Raji (cell line): ENCODE measurements at regions not wholly inside any gene's neighbourhood (a gene's known extent, or its start where the extent isn't known, plus 50 kb on each side); places are given as distances from the start of the nearest gene placed in this dataset.

Experiments used
- POLR2A ChIP-seq: IDR thresholded peaks from 2 replicates; pipeline ENCODE4 v1.6.1; 2011; ENCODE audit warnings: low read depth, low read length, control low read depth; ENCODE audit not compliant: insufficient read depth

GRCh38 chr1:187794561-187794960 lies 965.8 kb downstream of the PLA2G4A start:
- no peak for TF ChIP-seq POLR2A

GRCh38 chr1:187809549-187809948 lies 980.8 kb downstream of the PLA2G4A start:
- no peak for TF ChIP-seq POLR2A

- TF ChIP-seq POLR2A, result no peak
Measured at GRCh38 chr1:187816646-187817045, 987.9 kb downstream of the PLA2G4A start.

GRCh38 chr1:187817782-187818181 lies 989.0 kb downstream of the PLA2G4A start:
- no peak for TF ChIP-seq POLR2A

GRCh38 chr1:187819086-187819485 lies 990.3 kb downstream of the PLA2G4A start:
- no peak for TF ChIP-seq POLR2A

- no peak for TF ChIP-seq POLR2A
Measured at GRCh38 chr1:187836557-187836956, 1007.8 kb downstream of the PLA2G4A start.

GRCh38 chr1:187837787-187838186 lies 1009.0 kb downstream of the PLA2G4A start:
- no peak for TF ChIP-seq POLR2A

- TF ChIP-seq POLR2A, result no peak
Measured at GRCh38 chr1:187838335-187839293, 1009.9 kb downstream of the PLA2G4A start.

GRCh38 chr1:187839873-187840272 lies 1011.1 kb downstream of the PLA2G4A start:
- no peak for TF ChIP-seq POLR2A

GRCh38 chr1:187840557-187840956 lies 1011.8 kb downstream of the PLA2G4A start:
- TF ChIP-seq POLR2A, result no peak

GRCh38 chr1:187842406-187843165 lies 1013.8 kb downstream of the PLA2G4A start:
- no peak for TF ChIP-seq POLR2A

GRCh38 chr1:187844313-187844712 lies 1015.6 kb downstream of the PLA2G4A start:
- no peak for TF ChIP-seq POLR2A

GRCh38 chr1:187847531-187847930 lies 1018.8 kb downstream of the PLA2G4A start:
- TF ChIP-seq POLR2A, result no peak

- TF ChIP-seq POLR2A, result no peak
Measured at GRCh38 chr1:187848321-187848720, 1019.6 kb downstream of the PLA2G4A start.

GRCh38 chr1:187853505-187853904 lies 1024.8 kb downstream of the PLA2G4A start:
- TF ChIP-seq POLR2A, result no peak

- TF ChIP-seq POLR2A, result no peak
Measured at GRCh38 chr1:187854457-187854856, 1025.7 kb downstream of the PLA2G4A start.
